ENCODE measurements at regions not wholly inside any gene's neighbourhood (a gene's known extent, or its start where the extent isn't known, plus 50 kb on each side); places are given as distances from the start of the nearest gene placed in this dataset.

DNA sequence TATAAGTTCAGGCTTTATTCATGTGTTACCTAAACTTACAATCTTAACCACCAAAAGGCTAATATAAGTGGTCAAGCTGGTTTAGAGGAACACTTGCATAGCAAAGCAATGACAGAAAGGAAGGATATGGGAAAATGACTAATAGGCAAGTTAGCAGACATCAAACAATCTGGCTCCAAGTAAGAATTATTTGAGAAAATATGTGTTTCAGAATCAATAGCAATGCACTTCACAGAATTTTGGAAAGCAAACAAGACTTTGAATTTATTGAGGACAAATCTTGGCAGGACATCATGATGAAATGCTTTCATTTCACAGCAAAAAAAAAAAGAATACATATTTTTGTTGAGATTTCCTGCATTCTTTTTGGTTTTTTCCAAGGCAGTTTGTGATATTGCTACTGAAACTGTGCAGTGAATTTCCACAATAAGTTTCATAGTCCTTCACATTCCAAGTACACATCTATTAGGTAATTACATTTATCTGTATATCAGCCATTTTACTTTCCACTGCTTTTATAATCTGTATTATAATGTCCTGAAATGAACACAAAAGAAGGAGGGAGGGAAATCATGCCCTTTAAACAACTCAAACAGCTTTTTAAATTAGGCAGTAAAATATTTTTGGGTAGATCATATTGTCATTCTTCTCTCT is 417.9 kb downstream of the NR2F1-AS1 start:
- no peak for TF ChIP-seq POLR2AphosphoS5 (IDR thresholded peaks at IDR 0.05)
- TF ChIP-seq, protein P1, sequence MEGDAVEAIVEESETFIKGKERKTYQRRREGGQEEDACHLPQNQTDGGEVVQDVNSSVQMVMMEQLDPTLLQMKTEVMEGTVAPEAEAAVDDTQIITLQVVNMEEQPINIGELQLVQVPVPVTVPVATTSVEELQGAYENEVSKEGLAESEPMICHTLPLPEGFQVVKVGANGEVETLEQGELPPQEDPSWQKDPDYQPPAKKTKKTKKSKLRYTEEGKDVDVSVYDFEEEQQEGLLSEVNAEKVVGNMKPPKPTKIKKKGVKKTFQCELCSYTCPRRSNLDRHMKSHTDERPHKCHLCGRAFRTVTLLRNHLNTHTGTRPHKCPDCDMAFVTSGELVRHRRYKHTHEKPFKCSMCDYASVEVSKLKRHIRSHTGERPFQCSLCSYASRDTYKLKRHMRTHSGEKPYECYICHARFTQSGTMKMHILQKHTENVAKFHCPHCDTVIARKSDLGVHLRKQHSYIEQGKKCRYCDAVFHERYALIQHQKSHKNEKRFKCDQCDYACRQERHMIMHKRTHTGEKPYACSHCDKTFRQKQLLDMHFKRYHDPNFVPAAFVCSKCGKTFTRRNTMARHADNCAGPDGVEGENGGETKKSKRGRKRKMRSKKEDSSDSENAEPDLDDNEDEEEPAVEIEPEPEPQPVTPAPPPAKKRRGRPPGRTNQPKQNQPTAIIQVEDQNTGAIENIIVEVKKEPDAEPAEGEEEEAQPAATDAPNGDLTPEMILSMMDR (IDR thresholded peaks at IDR 0.05), result no peak
